Neural progenitor cell (in vitro differentiated cells): ENCODE measurements at regions not wholly inside any gene's neighbourhood (a gene's known extent, or its start where the extent isn't known, plus 50 kb on each side); places are given as distances from the start of the nearest gene placed in this dataset.

Experiments
- DNase-seq: peaks from one replicate; pipeline ENCODE4 v3.0.0-alpha.2; 2016; ENCODE audit warnings: low spot score
- H2AFZ ChIP-seq: fragments of 200-600 bp; sonication (generic); replicated peaks from 2 replicates; pipeline ENCODE4 v1.6.1; 2016; ENCODE audit warnings: antibody characterized with exemption
- H3F3A ChIP-seq: fragments of 200-600 bp; sonication (generic); 2 replicates; pipeline ENCODE4 v1.6.1; 2016; ENCODE audit warnings: antibody characterized with exemption, low read depth
- H3K27ac ChIP-seq: fragments of 200-600 bp; sonication (generic); 2 replicates; pipeline ENCODE4 v1.5.1; 2016; ENCODE audit warnings: mild to moderate bottlenecking
- H3K27me3 ChIP-seq: fragments of 200-600 bp; sonication (generic); 2 replicates; pipeline ENCODE4 v1.6.1; 2016; ENCODE audit warnings: mild to moderate bottlenecking, moderate library complexity
- H3K36me3 ChIP-seq: fragments of 200-600 bp; sonication (generic); 2 replicates; pipeline ENCODE4 v1.5.1; 2016
- H3K4me1 ChIP-seq: fragments of 200-600 bp; sonication (generic); 2 replicates; pipeline ENCODE4 v1.6.1; 2016; ENCODE audit warnings: mixed run types
- H3K4me2 ChIP-seq: fragments of 200-600 bp; sonication (generic); 2 replicates; pipeline ENCODE4 v1.6.1; 2016
- H3K4me3 ChIP-seq: fragments of 200-600 bp; sonication (generic); 2 replicates; pipeline ENCODE4 v1.5.1; 2016
- H3K79me2 ChIP-seq: fragments of 200-600 bp; sonication (generic); 2 replicates; pipeline ENCODE4 v1.6.1; 2016; ENCODE audit warnings: low read depth
- H3K9ac ChIP-seq: fragments of 200-600 bp; sonication (generic); 2 replicates; pipeline ENCODE4 v1.6.1; 2016
- H3K9me3 ChIP-seq: fragments of 200-600 bp; sonication (generic); 2 replicates; pipeline ENCODE4 v1.5.1; 2016; ENCODE audit warnings: low read depth
- H4K20me1 ChIP-seq: fragments of 200-600 bp; sonication (generic); 2 replicates; pipeline ENCODE4 v1.6.1; 2016; ENCODE audit warnings: low read depth
- H3K27ac Mint-ChIP-seq: 3 replicates; pipeline ENCODE4 v1.8.0; 2021; ENCODE audit warnings: mixed read lengths
- H3K27me3 Mint-ChIP-seq: 2 replicates; pipeline ENCODE4 v1.8.0; 2022; ENCODE audit warnings: low read depth, mild to moderate bottlenecking, inconsistent platforms, moderate library complexity, mixed read lengths; ENCODE audit not compliant: insufficient read depth
- H3K36me3 Mint-ChIP-seq: 3 replicates; pipeline ENCODE4 v1.8.0; 2021; ENCODE audit warnings: mixed read lengths
- H3K4me1 Mint-ChIP-seq: 3 replicates; pipeline ENCODE4 v1.8.0; 2021; ENCODE audit warnings: mixed read lengths
- H3K4me3 Mint-ChIP-seq: 3 replicates; pipeline ENCODE4 v1.8.0; 2021; ENCODE audit warnings: mild to moderate bottlenecking, moderate library complexity, mixed read lengths
- H3K9me3 Mint-ChIP-seq: 3 replicates; pipeline ENCODE4 v1.8.0; 2020; ENCODE audit warnings: mixed read lengths
- EZH2 ChIP-seq: fragments of 200-600 bp; sonication (generic); IDR thresholded peaks from 2 replicates; pipeline ENCODE4 v1.6.1; 2017; ENCODE audit warnings: antibody characterized with exemption, mild to moderate bottlenecking, moderate library complexity
- EZH2phosphoT487 ChIP-seq: fragments of 200-600 bp; sonication (generic); IDR thresholded peaks from 2 replicates; pipeline ENCODE4 v1.6.1; 2017; ENCODE audit warnings: antibody characterized with exemption
- TF ChIP-seq, protein P1 (sequence below): fragments of 200-600 bp; sonication (generic); IDR thresholded peaks from 2 replicates; pipeline ENCODE4 v1.5.1; 2017; ENCODE audit warnings: antibody characterized with exemption, mild to moderate bottlenecking

DNA sequence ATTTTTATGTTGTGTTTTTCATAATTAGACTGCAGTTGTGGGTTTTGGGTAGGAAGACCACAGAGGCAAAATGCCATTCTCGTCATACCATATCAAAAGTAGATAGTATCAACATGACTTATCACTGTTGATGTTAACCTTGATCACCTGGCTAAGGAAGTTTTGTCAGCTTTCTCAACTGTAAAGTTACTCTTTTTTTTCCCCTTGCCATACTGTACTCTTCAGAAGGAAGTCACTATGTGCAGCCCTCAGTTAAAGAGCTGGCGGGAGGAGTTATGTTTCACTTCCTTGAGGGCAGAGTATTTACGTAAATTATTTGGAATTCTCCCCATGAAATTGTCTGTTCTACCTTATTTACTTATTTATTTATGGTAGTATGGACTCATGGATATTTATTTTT is 78.7 kb downstream of the PRORP start:
- Histone ChIP-seq H3K9ac (no peak overlapping the region), H3K4me2 (no peak overlapping the region), H3K27me3 (no peaks in the 10 kb centered on the region), H2AFZ (no peak overlapping the region), H3K4me3 (no peak overlapping the region), H3K79me2 (no peaks in the 10 kb centered on the region), H3K9me3 (no peaks in the 10 kb centered on the region), H3K36me3 (no peaks in the 10 kb centered on the region), H3K4me1 (no peaks in the 10 kb centered on the region), H3K27ac (no peak overlapping the region), H3F3A (no peaks in the 10 kb centered on the region), H4K20me1 (no peaks in the 10 kb centered on the region)
- no peaks in the 10 kb centered on the region for H3K36me3 Mint-ChIP-seq
- no peak overlapping the region for H3K4me3 Mint-ChIP-seq
- H3K9me3 Mint-ChIP-seq = no peaks in the 10 kb centered on the region
- no peak overlapping the region for H3K27ac Mint-ChIP-seq
- peaks cover 3% of the 10 kb centered on the region for H3K4me1 Mint-ChIP-seq
- no peak for DNase-seq
- H3K27me3 Mint-ChIP-seq = no peaks in the 10 kb centered on the region
- TF ChIP-seq, protein P1, sequence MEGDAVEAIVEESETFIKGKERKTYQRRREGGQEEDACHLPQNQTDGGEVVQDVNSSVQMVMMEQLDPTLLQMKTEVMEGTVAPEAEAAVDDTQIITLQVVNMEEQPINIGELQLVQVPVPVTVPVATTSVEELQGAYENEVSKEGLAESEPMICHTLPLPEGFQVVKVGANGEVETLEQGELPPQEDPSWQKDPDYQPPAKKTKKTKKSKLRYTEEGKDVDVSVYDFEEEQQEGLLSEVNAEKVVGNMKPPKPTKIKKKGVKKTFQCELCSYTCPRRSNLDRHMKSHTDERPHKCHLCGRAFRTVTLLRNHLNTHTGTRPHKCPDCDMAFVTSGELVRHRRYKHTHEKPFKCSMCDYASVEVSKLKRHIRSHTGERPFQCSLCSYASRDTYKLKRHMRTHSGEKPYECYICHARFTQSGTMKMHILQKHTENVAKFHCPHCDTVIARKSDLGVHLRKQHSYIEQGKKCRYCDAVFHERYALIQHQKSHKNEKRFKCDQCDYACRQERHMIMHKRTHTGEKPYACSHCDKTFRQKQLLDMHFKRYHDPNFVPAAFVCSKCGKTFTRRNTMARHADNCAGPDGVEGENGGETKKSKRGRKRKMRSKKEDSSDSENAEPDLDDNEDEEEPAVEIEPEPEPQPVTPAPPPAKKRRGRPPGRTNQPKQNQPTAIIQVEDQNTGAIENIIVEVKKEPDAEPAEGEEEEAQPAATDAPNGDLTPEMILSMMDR = no peak
- no peak for TF ChIP-seq EZH2phosphoT487
- no peak for TF ChIP-seq EZH2

- Mint-ChIP-seq H3K27me3 (no peaks in the 10 kb centered on the region), H3K4me3 (no peak overlapping the region), H3K36me3 (no peaks in the 10 kb centered on the region), H3K9me3 (no peaks in the 10 kb centered on the region), H3K27ac (no peak overlapping the region), H3K4me1 (peaks cover 3% of the 10 kb centered on the region)
- no peaks in the 10 kb centered on the region for H4K20me1 ChIP-seq
- H3K27ac ChIP-seq = no peak overlapping the region
- no peaks in the 10 kb centered on the region for H3K36me3 ChIP-seq
- no peak overlapping the region for H3K4me2 ChIP-seq
- H2AFZ ChIP-seq = no peak overlapping the region
- no peaks in the 10 kb centered on the region for H3K4me1 ChIP-seq
- no peak overlapping the region for H3K4me3 ChIP-seq
- no peak overlapping the region for H3K9ac ChIP-seq
- no peaks in the 10 kb centered on the region for H3F3A ChIP-seq
- no peaks in the 10 kb centered on the region for H3K9me3 ChIP-seq
- no peak for DNase-seq
- TF ChIP-seq EZH2phosphoT487 (no peak), EZH2 (no peak)
- TF ChIP-seq, protein P1 = no peak
- no peaks in the 10 kb centered on the region for H3K27me3 ChIP-seq
- no peaks in the 10 kb centered on the region for H3K79me2 ChIP-seq
Measured at GRCh38 chr14:35202195-35202594, 79.8 kb downstream of the PRORP start.

DNA sequence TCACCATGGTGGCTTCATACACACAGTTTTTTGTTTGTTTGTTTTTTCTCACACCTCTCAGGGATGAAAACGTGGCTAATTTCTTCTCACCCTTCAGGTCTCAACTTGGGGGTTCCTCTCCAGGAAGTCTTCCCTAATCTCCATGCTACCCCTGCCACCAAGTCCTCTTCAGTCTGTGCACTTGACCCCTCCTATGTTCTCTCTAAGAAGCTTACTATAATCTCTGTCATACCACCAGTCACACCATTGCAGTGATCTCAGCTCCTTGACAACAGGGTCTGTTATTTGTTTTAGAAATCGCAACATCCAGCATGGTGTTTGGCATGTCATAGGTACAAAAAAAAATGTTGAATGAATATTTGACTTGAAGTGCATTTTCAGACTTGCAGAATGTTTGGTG is 83.4 kb downstream of the PRORP start:
- no peak overlapping the region for H3K9ac ChIP-seq
- no peaks in the 10 kb centered on the region for H3K36me3 Mint-ChIP-seq
- no peaks in the 10 kb centered on the region for H3K9me3 Mint-ChIP-seq
- no peak overlapping the region for H3K4me2 ChIP-seq
- no peaks in the 10 kb centered on the region for H3K27me3 Mint-ChIP-seq
- H3K4me3 ChIP-seq = no peak overlapping the region
- H4K20me1 ChIP-seq = no peaks in the 10 kb centered on the region
- no peaks in the 10 kb centered on the region for H3K36me3 ChIP-seq
- TF ChIP-seq EZH2 (no peak), EZH2phosphoT487 (no peak)
- TF ChIP-seq, protein P1 = no peak
- no peaks in the 10 kb centered on the region for H3K9me3 ChIP-seq
- H3K27ac Mint-ChIP-seq = no peak overlapping the region
- H3K27ac ChIP-seq = no peak overlapping the region
- H3K4me1 ChIP-seq = no peaks in the 10 kb centered on the region
- no peak overlapping the region for H2AFZ ChIP-seq
- DNase-seq = no peak
- no peak overlapping the region for H3K4me3 Mint-ChIP-seq
- H3K27me3 ChIP-seq = no peaks in the 10 kb centered on the region
- peaks cover 3% of the 10 kb centered on the region for H3K4me1 Mint-ChIP-seq
- no peaks in the 10 kb centered on the region for H3F3A ChIP-seq
- H3K79me2 ChIP-seq = no peaks in the 10 kb centered on the region

- DNase-seq = no peak
- no peak overlapping the region for H3K27ac Mint-ChIP-seq
- Histone ChIP-seq H3K4me3 (no peak overlapping the region), H3K9me3 (no peaks in the 10 kb centered on the region), H3K4me1 (peaks cover 4% of the 10 kb centered on the region), H3K4me2 (no peak overlapping the region), H3F3A (no peaks in the 10 kb centered on the region), H2AFZ (no peak overlapping the region), H4K20me1 (no peaks in the 10 kb centered on the region), H3K9ac (no peak overlapping the region), H3K79me2 (no peaks in the 10 kb centered on the region), H3K27ac (no peak overlapping the region), H3K36me3 (no peaks in the 10 kb centered on the region), H3K27me3 (no peaks in the 10 kb centered on the region)
- H3K4me1 Mint-ChIP-seq = peaks cover 6% of the 10 kb centered on the region
- no peak overlapping the region for H3K4me3 Mint-ChIP-seq
- TF ChIP-seq, protein P1 = no peak
- TF ChIP-seq EZH2phosphoT487 (no peak), EZH2 (no peak)
- no peaks in the 10 kb centered on the region for H3K27me3 Mint-ChIP-seq
- H3K9me3 Mint-ChIP-seq = no peaks in the 10 kb centered on the region
- H3K36me3 Mint-ChIP-seq = no peaks in the 10 kb centered on the region
Measured at GRCh38 chr14:35211067-35211466, 81.1 kb upstream of the PSMA6 start.
